ENCODE measurements at regions not wholly inside any gene's neighbourhood (a gene's known extent, or its start where the extent isn't known, plus 50 kb on each side); places are given as distances from the start of the nearest gene placed in this dataset.
"Not testable (repeated sequence)": the region's sequence is repeated elsewhere in the genome, so short reads cannot be mapped to it uniquely, and the experiment has no call there.

GRCh38 chr13:68550330-68550729, 1320.2 kb upstream of the PCDH9 start:
- DNase-seq = no peak
- no peaks in the 10 kb centered on the region for H3K27me3 ChIP-seq
- H3K36me3 ChIP-seq = no peaks in the 10 kb centered on the region
- TF ChIP-seq CTCF (IDR thresholded peaks at IDR 0.05) = no peak
- peaks cover 0 to 8% (median 0%) of the 10 kb centered on the region in 9 donors for H3K4me1 ChIP-seq
- no peak overlapping the region for H3K4me3 ChIP-seq
- intact Hi-C loops (cut with DNase I) = no loop called here
- H3K27ac ChIP-seq = no peak overlapping the region
- WGBS, 2 donors = 53 to 57% methylated on average over 1 of the region's 1 CpG
- ATAC-seq = no peak
- H3K9me3 ChIP-seq = no peaks in the 10 kb centered on the region

GRCh38 chr13:68540244-68540643, 1310.1 kb upstream of the PCDH9 start:
- Histone ChIP-seq H3K36me3 (no peaks in the 10 kb centered on the region), H3K9me3 (no peaks in the 10 kb centered on the region), H3K27me3 (no peaks in the 10 kb centered on the region), H3K4me3 (no peak overlapping the region), H3K27ac (no peak overlapping the region), H3K4me1 (no peaks in the 10 kb centered on the region)
- no peak for ATAC-seq
- no peak for DNase-seq
- 52 to 57% methylated on average over 2 of the region's 2 CpGs for WGBS, 2 donors
- TF ChIP-seq CTCF (IDR thresholded peaks at IDR 0.05) = no peak
- intact Hi-C loops (cut with DNase I) = no loop called here

GRCh38 chr13:68535329-68535728, 1305.2 kb upstream of the PCDH9 start:
- H3K4me3 ChIP-seq = no peak overlapping the region

GRCh38 chr13:68527167-68527566, 1297.0 kb upstream of the PCDH9 start:
- H3K27me3 ChIP-seq; H3K4me3 ChIP-seq; H3K4me1 ChIP-seq; intact Hi-C loops (cut with DNase I); ATAC-seq; DNase-seq; H3K27ac ChIP-seq; H3K36me3 ChIP-seq: not testable (repeated sequence)
- H3K9me3 ChIP-seq = peaks cover 0 to 65% (median 0%) of the 10 kb centered on the region in 11 donors
- 74 to 82% methylated on average over 1 of the region's 1 CpG for WGBS, 2 donors

More at GRCh38 chr13:68535329-68535728, 1305.2 kb upstream of the PCDH9 start:
- intact Hi-C loops (cut with DNase I) = no loop called here
- no peak for TF ChIP-seq CTCF (IDR thresholded peaks at IDR 0.05)
- Histone ChIP-seq H3K36me3 (no peaks in the 10 kb centered on the region), H3K9me3 (no peaks in the 10 kb centered on the region), H3K27me3 (no peaks in the 10 kb centered on the region), H3K27ac (no peak overlapping the region), H3K4me1 (no peaks in the 10 kb centered on the region)
- WGBS, 2 donors = 93 to 98% methylated on average over 1 of the region's 1 CpG
- ATAC-seq (no peak), DNase-seq (no peak)

- no peak overlapping the region for H3K27ac ChIP-seq
- 89 to 90% methylated on average over 30 of the region's 30 CpGs for WGBS, 2 donors
- no peak for TF ChIP-seq CTCF (IDR thresholded peaks at IDR 0.05)
Observed at GRCh38 chr13:68523838-68524424, 1293.8 kb upstream of the PCDH9 start.

More at GRCh38 chr13:68523838-68524424, 1293.8 kb upstream of the PCDH9 start:
- intact Hi-C loops (cut with DNase I) = no loop called here
- DNase-seq = no peak
- ATAC-seq = no peak
- no peaks in the 10 kb centered on the region for H3K27me3 ChIP-seq
- H3K36me3 ChIP-seq = no peaks in the 10 kb centered on the region
- H3K9me3 ChIP-seq = peaks cover 0 to 58% (median 0%) of the 10 kb centered on the region in 11 donors
- H3K4me1 ChIP-seq = no peaks in the 10 kb centered on the region
- no peak overlapping the region for H3K4me3 ChIP-seq

Data from heart right ventricle (tissue), 16 donors.